HepG2 (cell line): ENCODE measurements at regions not wholly inside any gene's neighbourhood (a gene's known extent, or its start where the extent isn't known, plus 50 kb on each side); places are given as distances from the start of the nearest gene placed in this dataset.

ENCODE experiments used
- ASH2L ChIP-seq: fragments of 300-600, 200-600 bp; sonication (generic); IDR thresholded peaks from 2 replicates; pipeline ENCODE4 v1.7.0; 2017; ENCODE audit warnings: low read depth, mild to moderate bottlenecking, moderate library complexity, mixed read lengths, low read length; ENCODE audit not compliant: insufficient read length
- ATRX ChIP-seq: sonication (generic); formaldehyde crosslinking; IDR thresholded peaks from 2 replicates; pipeline ENCODE4 v1.4.0; 2020; ENCODE audit warnings: missing genetic modification reagents, borderline replicate concordance
- BCL6 ChIP-seq: IDR thresholded peaks from 2 replicates; pipeline ENCODE4 v1.6.1; 2016; ENCODE audit warnings: missing genetic modification reagents, missing compliant biosample characterization
- ELF3 ChIP-seq: IDR thresholded peaks from 2 replicates; pipeline ENCODE4 v1.6.1; 2016; ENCODE audit warnings: missing genetic modification reagents, missing compliant biosample characterization
- EP300 ChIP-seq, 3 experiments: sonication (generic) in 1 of 3; formaldehyde crosslinking in 1 of 3; IDR thresholded peaks; 2 replicates each; pipeline versions ENCODE4 v1.5.1 to v1.6.1; 2011 to 2020; ENCODE audit warnings: low read depth in 2 of 3, low read length in 2 of 3, borderline replicate concordance in 1 of 3, improper control_type of control experiment in 1 of 3, mild to moderate bottlenecking in 1 of 3, missing genetic modification reagents in 1 of 3, moderate library complexity in 1 of 3
- FOSL2 ChIP-seq: sonication (generic); formaldehyde crosslinking; IDR thresholded peaks from 2 replicates; pipeline ENCODE4 v1.4.0; 2020; ENCODE audit warnings: missing genetic modification reagents
- GMEB1 ChIP-seq: sonication (generic); formaldehyde crosslinking; IDR thresholded peaks from 2 replicates; pipeline ENCODE4 v1.5.1; 2020; ENCODE audit warnings: missing genetic modification reagents, mild to moderate bottlenecking, borderline replicate concordance
- KAT8 ChIP-seq: IDR thresholded peaks from 2 replicates; pipeline ENCODE4 v1.6.1; 2016; ENCODE audit warnings: missing genetic modification reagents, missing compliant biosample characterization
- MAX ChIP-seq: IDR thresholded peaks from 2 replicates; pipeline ENCODE4 v1.6.1; 2012; ENCODE audit warnings: inconsistent platforms
- MED8 ChIP-seq: sonication (generic); formaldehyde crosslinking; IDR thresholded peaks from 2 replicates; pipeline ENCODE4 v1.8.1; 2023; ENCODE audit warnings: mild to moderate bottlenecking, missing genetic modification reagents; ENCODE audit not compliant: insufficient replicate concordance
- MLX ChIP-seq: IDR thresholded peaks from 2 replicates; pipeline ENCODE4 v1.6.1; 2016
- MZF1 ChIP-seq: sonication (generic); formaldehyde crosslinking; IDR thresholded peaks from 2 replicates; pipeline ENCODE4 v1.8.1; 2023; ENCODE audit warnings: mild to moderate bottlenecking, missing genetic modification reagents, borderline replicate concordance
- PHF21A ChIP-seq: sonication (generic); formaldehyde crosslinking; IDR thresholded peaks from 2 replicates; pipeline ENCODE4 v1.5.0; 2020; ENCODE audit warnings: mild to moderate bottlenecking, missing genetic modification reagents
- RFX1 ChIP-seq: fragments of 450-650 bp; IDR thresholded peaks from 2 replicates; pipeline ENCODE4 v1.6.1; 2017
- SOX5 ChIP-seq: IDR thresholded peaks from 2 replicates; pipeline ENCODE4 v1.6.1; 2016; ENCODE audit warnings: borderline replicate concordance
- SOX6 ChIP-seq, 2 experiments: fragments of 450-650 bp in 1 of 2; sonication (generic) in 1 of 2; formaldehyde crosslinking in 1 of 2; IDR thresholded peaks; 2 replicates each; pipeline versions ENCODE4 v1.4.0 to v1.6.1; 2017 to 2020; ENCODE audit warnings: antibody characterized with exemption in 1 of 2, mild to moderate bottlenecking in 1 of 2, missing genetic modification reagents in 1 of 2
- STAG1 ChIP-seq: sonication (generic); formaldehyde crosslinking; IDR thresholded peaks from 2 replicates; pipeline ENCODE4 v1.4.0; 2020; ENCODE audit warnings: missing genetic modification reagents
- TARDBP ChIP-seq: sonication (generic); formaldehyde crosslinking; IDR thresholded peaks from 2 replicates; pipeline ENCODE4 v1.8.0; 2022; ENCODE audit warnings: mild to moderate bottlenecking, missing genetic modification reagents
- TBL1XR1 ChIP-seq: fragments of 150-350 bp; IDR thresholded peaks from 2 replicates; pipeline ENCODE4 v1.6.1; 2014; ENCODE audit warnings: borderline replicate concordance, low read length; ENCODE audit not compliant: partially characterized antibody
- ZFP36L1 ChIP-seq: sonication (generic); formaldehyde crosslinking; IDR thresholded peaks from 2 replicates; pipeline ENCODE4 v1.8.0; 2022; ENCODE audit warnings: mild to moderate bottlenecking, missing genetic modification reagents, moderate library complexity
- ZMYM2 ChIP-seq: sonication (generic); formaldehyde crosslinking; IDR thresholded peaks from 2 replicates; pipeline ENCODE4 v1.8.0; 2022; ENCODE audit warnings: mild to moderate bottlenecking, missing genetic modification reagents
- ZNF451 ChIP-seq: sonication (generic); formaldehyde crosslinking; IDR thresholded peaks from 2 replicates; pipeline ENCODE4 v1.5.0; 2020; ENCODE audit warnings: mild to moderate bottlenecking, missing genetic modification reagents
- ZNF503 ChIP-seq: sonication (generic); formaldehyde crosslinking; IDR thresholded peaks from 2 replicates; pipeline ENCODE4 v1.4.0; 2020; ENCODE audit warnings: missing genetic modification reagents
- ZNF614 ChIP-seq: IDR thresholded peaks from 2 replicates; pipeline ENCODE4 v1.6.1; 2018; ENCODE audit warnings: missing biosample characterization, missing genetic modification reagents, inconsistent platforms, borderline replicate concordance
- ZNF772 ChIP-seq: sonication (generic); formaldehyde crosslinking; IDR thresholded peaks from 2 replicates; pipeline ENCODE4 v1.5.0; 2020; ENCODE audit warnings: mild to moderate bottlenecking, missing genetic modification reagents

- TF ChIP-seq ZFP36L1 (CRISPR knock-in tag) (0 out of 2 replicates have a peak, but pooled peaks have one; percentile 61), ZMYM2 (no peak), SOX5 (CRISPR knock-in tag) (peak; percentile 91), RFX1 (peak; percentile 89), ATRX (CRISPR knock-in tag) (no peak), TBL1XR1 (no peak), FOSL2 (CRISPR knock-in tag) (peak; percentile 60), MZF1 (CRISPR knock-in tag) (no peak), ZNF772 (no peak), ZNF614 (CRISPR knock-in tag) (peak; percentile 78; the same call in 1 of the 2 replicates), MED8 (CRISPR knock-in tag) (peak; percentile 72), ZNF451 (no peak), SOX6 (IDR thresholded peaks at IDR 0.05) (no peak), SOX6 (CRISPR knock-in tag; IDR thresholded peaks at IDR 0.05) (peak; percentile 91), KAT8 (CRISPR knock-in tag) (peak; percentile 77), MAX (peak; percentile 9; the same call in 1 of the 2 replicates), TARDBP (CRISPR knock-in tag) (peak; percentile 74; the same call in 1 of the 2 replicates), BCL6 (CRISPR knock-in tag) (peak; percentile 94), ASH2L (peak; percentile 99), MLX (CRISPR knock-in tag) (peak; percentile 61; the same call in 1 of the 2 replicates), GMEB1 (no peak; the same call in 1 of the 2 replicates), ELF3 (CRISPR knock-in tag) (peak; percentile 97), PHF21A (CRISPR knock-in tag) (peak; percentile 63; the same call in 1 of the 2 replicates), STAG1 (CRISPR knock-in tag) (peak; percentile 35; the same call in 1 of the 2 replicates), EP300 (IDR thresholded peaks at IDR 0.05; ENCODE audit: low read depth in 2 of 2, low read length in 2 of 2) (peak; percentile 53 to 99; a peak in 3 of 4 replicates), EP300 (CRISPR knock-in tag; IDR thresholded peaks at IDR 0.05; ENCODE audit: borderline replicate concordance) (peak; percentile 96), ZNF503 (CRISPR knock-in tag) (peak; percentile 83; the same call in 1 of the 2 replicates)
Measured at GRCh38 chr3:148600902-148601765, 96.6 kb upstream of the AGTR1 start (continued).
